DND-41 (cell line): ENCODE measurements at regions not wholly inside any gene's neighbourhood (a gene's known extent, or its start where the extent isn't known, plus 50 kb on each side); places are given as distances from the start of the nearest gene placed in this dataset.

Experiments
- ATAC-seq: fragments of 200-7000 bp; cut with Tn5 transposase; 3 replicates; pipeline ENCODE4 v1.9.1; 2021; ENCODE audit warnings: low read depth; ENCODE audit not compliant: insufficient read depth
- DNase-seq: peaks from one replicate; pipeline ENCODE4 v3.0.0-alpha.2; 2020
- H2AFZ ChIP-seq: 2 replicates; pipeline ENCODE4 v1.6.0; 2012; ENCODE audit warnings: low read depth, low read length
- H3K27ac ChIP-seq: 2 replicates; pipeline ENCODE4 v1.5.1; 2012; ENCODE audit warnings: low read length, inconsistent platforms
- H3K27me3 ChIP-seq: fragments of 200-600 bp; sonication (generic); 2 replicates; pipeline ENCODE4 v1.6.0; 2012; ENCODE audit warnings: low read length, mild to moderate bottlenecking, inconsistent platforms; ENCODE audit not compliant: insufficient read depth, poor library complexity
- H3K36me3 ChIP-seq: 2 replicates; pipeline ENCODE4 v1.5.1; 2012; ENCODE audit warnings: low read length, inconsistent platforms; ENCODE audit not compliant: insufficient read depth
- H3K4me1 ChIP-seq: 2 replicates; pipeline ENCODE4 v1.5.1; 2012; ENCODE audit warnings: mild to moderate bottlenecking, low read length; ENCODE audit not compliant: insufficient read depth
- H3K4me2 ChIP-seq: 2 replicates; pipeline ENCODE4 v1.6.0; 2012; ENCODE audit warnings: mild to moderate bottlenecking, moderate library complexity, low read length, inconsistent platforms; ENCODE audit not compliant: insufficient read depth
- H3K4me3 ChIP-seq, 2 experiments: fragments of 200-600 bp in 1 of 2; shearing (Covaris generic) in 1 of 2; 2 replicates each; pipeline ENCODE4 v1.5.1; 2012 to 2016; ENCODE audit warnings: inconsistent platforms in 2 of 2, low read length in 2 of 2, mild to moderate bottlenecking in 2 of 2, low read depth in 1 of 2, moderate library complexity in 1 of 2
- H3K79me2 ChIP-seq: 2 replicates; pipeline ENCODE4 v1.6.0; 2012; ENCODE audit warnings: low read length, inconsistent platforms; ENCODE audit not compliant: insufficient read depth
- H3K9ac ChIP-seq: 2 replicates; pipeline ENCODE4 v1.6.0; 2012; ENCODE audit warnings: low read depth, mild to moderate bottlenecking, inconsistent platforms, low read length, moderate library complexity
- H3K9me3 ChIP-seq: 2 replicates; pipeline ENCODE4 v1.5.1; 2012; ENCODE audit warnings: low read length, moderate library complexity, mild to moderate bottlenecking, inconsistent platforms; ENCODE audit not compliant: insufficient read depth, severe bottlenecking
- H4K20me1 ChIP-seq: 2 replicates; pipeline ENCODE4 v1.6.0; 2012; ENCODE audit warnings: low read length; ENCODE audit not compliant: insufficient read depth
- CTCF ChIP-seq: IDR thresholded peaks from 2 replicates; pipeline ENCODE4 v1.5.1; 2012; ENCODE audit warnings: borderline replicate concordance, low read length, moderate library complexity, mild to moderate bottlenecking; ENCODE audit not compliant: poor library complexity, severe bottlenecking; ENCODE audit errors: extremely low read depth
- EZH2 ChIP-seq: IDR thresholded peaks from 3 replicates; pipeline ENCODE4 v1.6.1; 2012; ENCODE audit warnings: borderline replicate concordance, low read depth, mild to moderate bottlenecking, moderate library complexity, low read length, inconsistent platforms; ENCODE audit not compliant: severe bottlenecking

- H3K27ac ChIP-seq = no peak overlapping the region
- no peaks in the 10 kb centered on the region for H3K36me3 ChIP-seq
- ATAC-seq (no peak), DNase-seq (no peak)
- TF ChIP-seq EZH2 (no peak), CTCF (no peak)
- H3K9me3 ChIP-seq = peaks cover 13% of the 10 kb centered on the region
- no peak overlapping the region for H2AFZ ChIP-seq
- H3K4me3 ChIP-seq = no peak overlapping the region
- H3K27me3 ChIP-seq = no peaks in the 10 kb centered on the region
- no peak overlapping the region for H3K4me2 ChIP-seq
- H3K9ac ChIP-seq = no peak overlapping the region
- no peaks in the 10 kb centered on the region for H3K4me1 ChIP-seq
- H4K20me1 ChIP-seq = no peaks in the 10 kb centered on the region; the same call in 1 of the 2 replicates
- no peaks in the 10 kb centered on the region for H3K79me2 ChIP-seq
Observed at GRCh38 chr20:51238675-51239305, 215.9 kb upstream of the KCNG1 start.

GRCh38 chr20:51237791-51238190 lies 214.9 kb upstream of the KCNG1 start:
- H2AFZ ChIP-seq = no peak overlapping the region
- H3K4me2 ChIP-seq = no peak overlapping the region
- no peak overlapping the region for H3K27ac ChIP-seq
- no peaks in the 10 kb centered on the region for H3K4me1 ChIP-seq
- TF ChIP-seq EZH2 (no peak), CTCF (no peak)
- H3K9ac ChIP-seq = no peak overlapping the region
- H3K4me3 ChIP-seq = no peak overlapping the region
- H4K20me1 ChIP-seq = no peaks in the 10 kb centered on the region; the same call in 1 of the 2 replicates
- no peaks in the 10 kb centered on the region for H3K27me3 ChIP-seq
- H3K79me2 ChIP-seq = no peaks in the 10 kb centered on the region
- ATAC-seq = no peak
- H3K9me3 ChIP-seq = peaks cover 11% of the 10 kb centered on the region
- no peak for DNase-seq
- no peaks in the 10 kb centered on the region for H3K36me3 ChIP-seq

GRCh38 chr20:51237278-51237677 lies 214.4 kb upstream of the KCNG1 start:
- TF ChIP-seq CTCF = no peak
- no peak for TF ChIP-seq EZH2
- no peak for ATAC-seq
- no peak overlapping the region for H3K27ac ChIP-seq
- no peaks in the 10 kb centered on the region for H3K36me3 ChIP-seq
- H3K4me2 ChIP-seq = no peak overlapping the region
- H4K20me1 ChIP-seq = no peaks in the 10 kb centered on the region; the same call in 1 of the 2 replicates
- DNase-seq = no peak
- no peak overlapping the region for H3K4me3 ChIP-seq
- no peaks in the 10 kb centered on the region for H3K79me2 ChIP-seq
- peaks cover 8% of the 10 kb centered on the region for H3K9me3 ChIP-seq
- no peaks in the 10 kb centered on the region for H3K4me1 ChIP-seq
- H3K27me3 ChIP-seq = no peaks in the 10 kb centered on the region
- no peak overlapping the region for H3K9ac ChIP-seq
- no peak overlapping the region for H2AFZ ChIP-seq

GRCh38 chr20:51236421-51236820 lies 213.5 kb upstream of the KCNG1 start:
- Histone ChIP-seq H3K4me2 (no peak overlapping the region), H3K4me1 (no peaks in the 10 kb centered on the region), H4K20me1 (no peaks in the 10 kb centered on the region; the same call in 1 of the 2 replicates), H3K9ac (no peak overlapping the region), H3K36me3 (no peaks in the 10 kb centered on the region), H3K4me3 (no peak overlapping the region), H3K9me3 (no peaks in the 10 kb centered on the region), H3K79me2 (no peaks in the 10 kb centered on the region), H2AFZ (no peak overlapping the region), H3K27me3 (no peaks in the 10 kb centered on the region), H3K27ac (no peak overlapping the region)
- ATAC-seq = no peak
- no peak for DNase-seq
- no peak for TF ChIP-seq EZH2
- no peak for TF ChIP-seq CTCF
